SK-N-SH (cell line): ENCODE measurements at regions not wholly inside any gene's neighbourhood (a gene's known extent, or its start where the extent isn't known, plus 50 kb on each side); places are given as distances from the start of the nearest gene placed in this dataset.

ENCODE experiments used
- CTCF ChIA-PET: fragments of 300-600, 350-600 bp; formaldehyde crosslinking; extraction: SDS; loops from one replicate; lab custom pipeline; 2021; lab: Yijun Ruan, JAX
- POLR2A ChIA-PET: fragments of 350-600 bp; sonication (Branson Sonifier 250); formaldehyde crosslinking; extraction: SDS; loops from one replicate; lab custom pipeline; 2020; ENCODE audit warnings: antibody characterized with exemption, inconsistent platforms; lab: Yijun Ruan, JAX
- DNase-seq: peaks from one replicate; pipeline ENCODE4 v3.0.0; 2012
- H2AFZ ChIP-seq: fragments of 200-600 bp; sonication (generic); 2 replicates; pipeline ENCODE4 v1.8.1; 2016; ENCODE audit warnings: antibody characterized with exemption, mild to moderate bottlenecking, low read depth
- H3F3A ChIP-seq: fragments of 200-600 bp; sonication (generic); replicated peaks from 2 replicates; pipeline ENCODE3; 2016; ENCODE audit warnings: antibody characterized with exemption, mild to moderate bottlenecking; ENCODE audit not compliant: insufficient read depth
- H3K27ac ChIP-seq, 2 experiments: fragments of 200-500 bp in 1 of 2; fragments of 200-600 bp in 1 of 2; sonication (Bioruptor generic) in 1 of 2; sonication (generic), shearing (Covaris generic) in 1 of 2; 2 replicates each; pipeline versions ENCODE4 v1.5.1 to v1.6.1; 2014 to 2016; ENCODE audit warnings: low read depth in 2 of 2, inconsistent platforms in 1 of 2, low read length in 1 of 2, mild to moderate bottlenecking in 1 of 2, mixed read lengths in 1 of 2
- H3K27me3 ChIP-seq: fragments of 200-600 bp; sonication (generic), shearing (Covaris generic); 2 replicates; pipeline ENCODE4 v1.6.1; 2016; ENCODE audit warnings: mixed run types; ENCODE audit not compliant: insufficient read depth
- H3K36me3 ChIP-seq, 2 experiments: fragments of 200-500 bp in 1 of 2; fragments of 200-600 bp in 1 of 2; sonication (Bioruptor generic) in 1 of 2; sonication (generic) in 1 of 2; replicated peaks in 1 of 2; 2 replicates each; pipeline versions ENCODE3 to v1.5.1; 2014 to 2016; ENCODE audit warnings: low read length in 1 of 2, mild to moderate bottlenecking in 1 of 2; ENCODE audit not compliant: insufficient read depth in 2 of 2, control insufficient read depth in 1 of 2
- H3K4me1 ChIP-seq, 2 experiments: fragments of 200-500 bp in 1 of 2; fragments of 200-600 bp in 1 of 2; sonication (Bioruptor generic) in 1 of 2; sonication (generic), shearing (Covaris generic) in 1 of 2; 2 replicates each; pipeline versions ENCODE4 v1.5.1 to v1.6.1; 2014 to 2016; ENCODE audit warnings: low read depth in 1 of 2, low read length in 1 of 2, mixed run types in 1 of 2; ENCODE audit not compliant: insufficient read depth in 2 of 2, control insufficient read depth in 1 of 2
- H3K4me2 ChIP-seq: fragments of 200-600 bp; sonication (generic), shearing (Covaris generic); 2 replicates; pipeline ENCODE4 v1.6.1; 2017; ENCODE audit warnings: mixed run types
- H3K4me3 ChIP-seq, 2 experiments: fragments of 200-500 bp in 1 of 2; fragments of 200-600 bp in 1 of 2; sonication (Bioruptor generic) in 1 of 2; sonication (generic), shearing (Covaris generic) in 1 of 2; 2 replicates each; pipeline versions ENCODE4 v1.5.1 to v1.8.1; 2014 to 2016; ENCODE audit warnings: low read depth in 2 of 2, inconsistent platforms in 1 of 2, low read length in 1 of 2, mild to moderate bottlenecking in 1 of 2, mixed read lengths in 1 of 2, moderate library complexity in 1 of 2
- H3K79me2 ChIP-seq: fragments of 200-600 bp; sonication (generic); 2 replicates; pipeline ENCODE4 v1.8.1; 2017; ENCODE audit warnings: mild to moderate bottlenecking; ENCODE audit not compliant: insufficient read depth
- H3K9ac ChIP-seq: fragments of 200-600 bp; sonication (generic); 2 replicates; pipeline ENCODE4 v1.6.1; 2017; ENCODE audit warnings: mixed run types
- H3K9me2 ChIP-seq: fragments of 200-600 bp; sonication (generic); 2 replicates; pipeline ENCODE4 v1.6.1; 2017; ENCODE audit warnings: mixed run types
- H3K9me3 ChIP-seq: fragments of 200-600 bp; sonication (generic); 2 replicates; pipeline ENCODE4 v1.6.1; 2017; ENCODE audit warnings: mixed run types, mild to moderate bottlenecking, moderate library complexity
- H4K20me1 ChIP-seq: fragments of 200-600 bp; sonication (generic); 2 replicates; pipeline ENCODE4 v1.6.1; 2017; ENCODE audit warnings: mild to moderate bottlenecking, mixed run types; ENCODE audit not compliant: insufficient read depth
- CTCF ChIP-seq: fragments of 200-600 bp; sonication (generic); IDR thresholded peaks from 2 replicates; pipeline ENCODE4 v1.6.1; 2017; ENCODE audit warnings: antibody characterized with exemption, mild to moderate bottlenecking, moderate library complexity
- ELF1 ChIP-seq: IDR thresholded peaks from 2 replicates; pipeline ENCODE4 v1.4.0; 2012
- EP300 ChIP-seq, 2 experiments: IDR thresholded peaks; 2 replicates each; pipeline versions ENCODE4 v1.4.0 to v1.6.1; 2012; ENCODE audit warnings: borderline replicate concordance in 1 of 2, low read depth in 1 of 2, low read length in 1 of 2
- FOSL2 ChIP-seq: IDR thresholded peaks from 2 replicates; pipeline ENCODE4 v1.4.0; 2012; ENCODE audit warnings: low read depth, mild to moderate bottlenecking, moderate library complexity, borderline replicate concordance
- FOXJ3 ChIP-seq: sonication (generic); formaldehyde crosslinking; IDR thresholded peaks from 2 replicates; pipeline ENCODE4 v1.5.1; 2020; ENCODE audit warnings: mild to moderate bottlenecking, missing genetic modification reagents
- FOXM1 ChIP-seq: IDR thresholded peaks from 2 replicates; pipeline ENCODE4 v1.4.0; 2012; ENCODE audit warnings: low read depth, mild to moderate bottlenecking
- GATA2 ChIP-seq: sonication (generic); formaldehyde crosslinking; IDR thresholded peaks from 2 replicates; pipeline ENCODE4 v1.5.0; 2020; ENCODE audit warnings: mild to moderate bottlenecking, missing genetic modification reagents
- JUND ChIP-seq: IDR thresholded peaks from 2 replicates; pipeline ENCODE4 v1.4.0; 2012
- POLR2AphosphoS5 ChIP-seq: IDR thresholded peaks from 2 replicates; pipeline ENCODE4 v1.6.1; 2012; ENCODE audit warnings: low read depth, low read length
- RAD21 ChIP-seq: IDR thresholded peaks from 2 replicates; pipeline ENCODE4 v1.6.1; 2012; ENCODE audit warnings: mild to moderate bottlenecking, low read length
- RCOR1 ChIP-seq: fragments of 150-350 bp; IDR thresholded peaks from 2 replicates; pipeline ENCODE4 v1.6.1; 2017; ENCODE audit warnings: antibody characterized with exemption, low read length
- SMC3 ChIP-seq: IDR thresholded peaks from 2 replicates; pipeline ENCODE4 v1.6.1; 2012; ENCODE audit warnings: low read depth, low read length, improper control_type of control experiment
- TAF1 ChIP-seq: IDR thresholded peaks from 2 replicates; pipeline ENCODE4 v1.6.1; 2012; ENCODE audit warnings: low read depth, mild to moderate bottlenecking, low read length, moderate library complexity, borderline replicate concordance
- TCF12 ChIP-seq: IDR thresholded peaks from 2 replicates; pipeline ENCODE4 v1.4.0; 2012
- WGBS: methylation state at CpG from one replicate; pipeline ENCODE4 v1.1.6; 2017; ENCODE audit warnings: low lambda C conversion rate; 5-methylcytosine and 5-hydroxymethylcytosine counted together
- TF ChIP-seq, protein P1 (sequence below): IDR thresholded peaks from 2 replicates; pipeline ENCODE4 v1.4.0; 2012; ENCODE audit warnings: low read depth
- TF ChIP-seq, protein P2 (sequence below): IDR thresholded peaks from 2 replicates; pipeline ENCODE4 v1.6.1; 2012; ENCODE audit warnings: mild to moderate bottlenecking, low read depth, low read length, moderate library complexity
- TF ChIP-seq, protein P3 (sequence below): fragments of 150-350 bp; IDR thresholded peaks from 2 replicates; pipeline ENCODE4 v1.6.1; 2016; ENCODE audit warnings: mild to moderate bottlenecking, low read depth, low read length
- TF ChIP-seq, protein P4 (sequence below): fragments of 150-350 bp; IDR thresholded peaks from 2 replicates; pipeline ENCODE4 v1.6.1; 2017; ENCODE audit warnings: antibody characterized with exemption, low read length, low read depth, borderline replicate concordance

GRCh38 chr3:189393598-189393997 is 221.8 kb downstream of the TPRG1 start (continued):
- TF ChIP-seq FOSL2 = no peak
- no peak for TF ChIP-seq RCOR1

- no peaks in the 10 kb centered on the region for H3F3A ChIP-seq
- H3K79me2 ChIP-seq = no peaks in the 10 kb centered on the region
- H3K27ac ChIP-seq = no peak overlapping the region
- no peak overlapping the region for H3K4me3 ChIP-seq
- TF ChIP-seq GATA2 (no peak), TCF12 (no peak), POLR2AphosphoS5 (no peak), FOXM1 (no peak), CTCF (no peak), ELF1 (no peak), RCOR1 (no peak), JUND (no peak), FOXJ3 (no peak), SMC3 (no peak), TAF1 (no peak), RAD21 (no peak), EP300 (IDR thresholded peaks at IDR 0.05; ENCODE audit: borderline replicate concordance in 1 of 2, low read depth in 1 of 2, low read length in 1 of 2) (no peak)
- TF ChIP-seq, protein P1, sequence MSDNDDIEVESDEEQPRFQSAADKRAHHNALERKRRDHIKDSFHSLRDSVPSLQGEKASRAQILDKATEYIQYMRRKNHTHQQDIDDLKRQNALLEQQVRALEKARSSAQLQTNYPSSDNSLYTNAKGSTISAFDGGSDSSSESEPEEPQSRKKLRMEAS = no peak
- TF ChIP-seq, protein P2, sequence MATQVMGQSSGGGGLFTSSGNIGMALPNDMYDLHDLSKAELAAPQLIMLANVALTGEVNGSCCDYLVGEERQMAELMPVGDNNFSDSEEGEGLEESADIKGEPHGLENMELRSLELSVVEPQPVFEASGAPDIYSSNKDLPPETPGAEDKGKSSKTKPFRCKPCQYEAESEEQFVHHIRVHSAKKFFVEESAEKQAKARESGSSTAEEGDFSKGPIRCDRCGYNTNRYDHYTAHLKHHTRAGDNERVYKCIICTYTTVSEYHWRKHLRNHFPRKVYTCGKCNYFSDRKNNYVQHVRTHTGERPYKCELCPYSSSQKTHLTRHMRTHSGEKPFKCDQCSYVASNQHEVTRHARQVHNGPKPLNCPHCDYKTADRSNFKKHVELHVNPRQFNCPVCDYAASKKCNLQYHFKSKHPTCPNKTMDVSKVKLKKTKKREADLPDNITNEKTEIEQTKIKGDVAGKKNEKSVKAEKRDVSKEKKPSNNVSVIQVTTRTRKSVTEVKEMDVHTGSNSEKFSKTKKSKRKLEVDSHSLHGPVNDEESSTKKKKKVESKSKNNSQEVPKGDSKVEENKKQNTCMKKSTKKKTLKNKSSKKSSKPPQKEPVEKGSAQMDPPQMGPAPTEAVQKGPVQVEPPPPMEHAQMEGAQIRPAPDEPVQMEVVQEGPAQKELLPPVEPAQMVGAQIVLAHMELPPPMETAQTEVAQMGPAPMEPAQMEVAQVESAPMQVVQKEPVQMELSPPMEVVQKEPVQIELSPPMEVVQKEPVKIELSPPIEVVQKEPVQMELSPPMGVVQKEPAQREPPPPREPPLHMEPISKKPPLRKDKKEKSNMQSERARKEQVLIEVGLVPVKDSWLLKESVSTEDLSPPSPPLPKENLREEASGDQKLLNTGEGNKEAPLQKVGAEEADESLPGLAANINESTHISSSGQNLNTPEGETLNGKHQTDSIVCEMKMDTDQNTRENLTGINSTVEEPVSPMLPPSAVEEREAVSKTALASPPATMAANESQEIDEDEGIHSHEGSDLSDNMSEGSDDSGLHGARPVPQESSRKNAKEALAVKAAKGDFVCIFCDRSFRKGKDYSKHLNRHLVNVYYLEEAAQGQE = no peak
- TF ChIP-seq, protein P3, sequence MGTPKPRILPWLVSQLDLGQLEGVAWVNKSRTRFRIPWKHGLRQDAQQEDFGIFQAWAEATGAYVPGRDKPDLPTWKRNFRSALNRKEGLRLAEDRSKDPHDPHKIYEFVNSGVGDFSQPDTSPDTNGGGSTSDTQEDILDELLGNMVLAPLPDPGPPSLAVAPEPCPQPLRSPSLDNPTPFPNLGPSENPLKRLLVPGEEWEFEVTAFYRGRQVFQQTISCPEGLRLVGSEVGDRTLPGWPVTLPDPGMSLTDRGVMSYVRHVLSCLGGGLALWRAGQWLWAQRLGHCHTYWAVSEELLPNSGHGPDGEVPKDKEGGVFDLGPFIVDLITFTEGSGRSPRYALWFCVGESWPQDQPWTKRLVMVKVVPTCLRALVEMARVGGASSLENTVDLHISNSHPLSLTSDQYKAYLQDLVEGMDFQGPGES = no peak
- TF ChIP-seq, protein P4, sequence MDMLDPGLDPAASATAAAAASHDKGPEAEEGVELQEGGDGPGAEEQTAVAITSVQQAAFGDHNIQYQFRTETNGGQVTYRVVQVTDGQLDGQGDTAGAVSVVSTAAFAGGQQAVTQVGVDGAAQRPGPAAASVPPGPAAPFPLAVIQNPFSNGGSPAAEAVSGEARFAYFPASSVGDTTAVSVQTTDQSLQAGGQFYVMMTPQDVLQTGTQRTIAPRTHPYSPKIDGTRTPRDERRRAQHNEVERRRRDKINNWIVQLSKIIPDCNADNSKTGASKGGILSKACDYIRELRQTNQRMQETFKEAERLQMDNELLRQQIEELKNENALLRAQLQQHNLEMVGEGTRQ = no peak
- TF ChIP-seq, all 33 proteins: peak for 0
- no peak overlapping the region for H2AFZ ChIP-seq
- no peak overlapping the region for H3K9ac ChIP-seq
- no peaks in the 10 kb centered on the region for H4K20me1 ChIP-seq
- 11% methylated on average over 7 of the region's 7 CpGs for WGBS
- no peak overlapping the region for H3K4me2 ChIP-seq
- POLR2A ChIA-PET = no interaction called here
- DNase-seq = no peak
- H3K36me3 ChIP-seq = no peaks in the 10 kb centered on the region
- H3K4me1 ChIP-seq = no peaks in the 10 kb centered on the region
- peaks cover 4% of the 10 kb centered on the region; the same call in 1 of the 2 replicates for H3K27me3 ChIP-seq
- H3K9me2 ChIP-seq = no peaks in the 10 kb centered on the region
- no peaks in the 10 kb centered on the region for H3K9me3 ChIP-seq
- CTCF ChIA-PET = no interaction called here
Observed at GRCh38 chr3:189394599-189395121, 222.9 kb downstream of the TPRG1 start.
